C4-2B (cell line): ENCODE measurements at regions not wholly inside any gene's neighbourhood (a gene's known extent, or its start where the extent isn't known, plus 50 kb on each side); places are given as distances from the start of the nearest gene placed in this dataset.

Experiments used
- H3K27ac ChIP-seq: fragments of 450-650 bp; 2 replicates; pipeline ENCODE4 v1.5.1; 2017
- CTCF ChIP-seq: fragments of 450-650 bp; conservative IDR thresholded peaks from 2 replicates; pipeline ENCODE4 v1.5.1; 2017; ENCODE audit warnings: mild to moderate bottlenecking
- ZFX ChIP-seq: fragments of 450-650 bp; IDR thresholded peaks from 2 replicates; pipeline ENCODE4 v1.6.1; 2017

GRCh38 chr5:102654559-102655349 lies 100.4 kb upstream of the PAM start:
- no peak overlapping the region for H3K27ac ChIP-seq
- TF ChIP-seq CTCF (no peak), ZFX (no peak)

GRCh38 chr5:102659151-102659550 lies 96.0 kb upstream of the PAM start:
- no peak for TF ChIP-seq ZFX
- no peak for TF ChIP-seq CTCF
- H3K27ac ChIP-seq, result no peak overlapping the region

- H3K27ac ChIP-seq, result no peak overlapping the region
- TF ChIP-seq ZFX (no peak), CTCF (no peak)
Measured at GRCh38 chr5:102660111-102660510, 95.0 kb upstream of the PAM start.

GRCh38 chr5:102663749-102664530 lies 91.2 kb upstream of the PAM start:
- TF ChIP-seq ZFX (no peak), CTCF (no peak)
- H3K27ac ChIP-seq, result no peak overlapping the region

- TF ChIP-seq ZFX (no peak), CTCF (no peak)
- H3K27ac ChIP-seq, result no peak overlapping the region
Measured at GRCh38 chr5:102664616-102665335, 90.3 kb upstream of the PAM start.

- no peak overlapping the region for H3K27ac ChIP-seq
- TF ChIP-seq CTCF, result no peak
- TF ChIP-seq ZFX, result no peak
Measured at GRCh38 chr5:102666164-102666946, 88.8 kb upstream of the PAM start.
